Activated T-cell treated with anti-CD3 and anti-CD28 coated beads for 48 hours (primary cell): ENCODE measurements at regions not wholly inside any gene's neighbourhood (a gene's known extent, or its start where the extent isn't known, plus 50 kb on each side); places are given as distances from the start of the nearest gene placed in this dataset.
"Not testable (repeated sequence)": the region's sequence is repeated elsewhere in the genome, so short reads cannot be mapped to it uniquely, and the experiment has no call there.

ENCODE experiments used
- DNase-seq: peaks from one replicate; pipeline ENCODE4 v3.0.0-alpha.2; 2020; ENCODE audit warnings: low read depth

- DNase-seq, result no peak
Measured at GRCh38 chr12:107826276-107826675, 51.8 kb downstream of the ASCL4 start.

GRCh38 chr12:107829271-107829670 is 54.8 kb downstream of the ASCL4 start:
- DNase-seq, result no peak

GRCh38 chr12:107832441-107832840 is 57.9 kb downstream of the ASCL4 start:
- DNase-seq, result no peak

- DNase-seq, result no peak
Measured at GRCh38 chr12:107840186-107840585, 65.7 kb downstream of the ASCL4 start.

- DNase-seq, result no peak
Measured at GRCh38 chr12:107843351-107844311, 69.1 kb downstream of the ASCL4 start.

- no peak for DNase-seq
Measured at GRCh38 chr12:107844312-107844921, 69.9 kb downstream of the ASCL4 start.

GRCh38 chr12:107845226-107845979 is 70.9 kb downstream of the ASCL4 start:
- DNase-seq, result no peak

- DNase-seq, result no peak
Measured at GRCh38 chr12:107845980-107846659, 71.6 kb downstream of the ASCL4 start.

- DNase-seq, result no peak
Measured at GRCh38 chr12:107847430-107847829, 72.9 kb downstream of the ASCL4 start.

- DNase-seq, result no peak
Measured at GRCh38 chr12:107847830-107848229, 73.3 kb downstream of the ASCL4 start.

GRCh38 chr12:107853479-107853878 is 79.0 kb downstream of the ASCL4 start:
- DNase-seq, result no peak

GRCh38 chr12:107855471-107855870 is 81.0 kb downstream of the ASCL4 start:
- no peak for DNase-seq

- DNase-seq, result no peak
Measured at GRCh38 chr12:107856096-107856495, 81.6 kb downstream of the ASCL4 start.

- no peak for DNase-seq
Measured at GRCh38 chr12:107857191-107857590, 82.7 kb downstream of the ASCL4 start.

- no peak for DNase-seq
Measured at GRCh38 chr12:107859367-107859766, 84.9 kb downstream of the ASCL4 start.

GRCh38 chr12:107864235-107864634 is 89.7 kb downstream of the ASCL4 start:
- DNase-seq, result no peak

- not testable (repeated sequence) for DNase-seq
Measured at GRCh38 chr12:107864727-107865126, 90.2 kb downstream of the ASCL4 start.

GRCh38 chr12:107873223-107873622 is 98.7 kb downstream of the ASCL4 start:
- no peak for DNase-seq

GRCh38 chr12:107875786-107876185 is 101.3 kb downstream of the ASCL4 start:
- DNase-seq, result no peak

- DNase-seq, result peak; percentile 30
Measured at GRCh38 chr12:107884769-107885694, 110.5 kb downstream of the ASCL4 start.

- no peak for DNase-seq
Measured at GRCh38 chr12:107888789-107889188, 114.3 kb downstream of the ASCL4 start.
